Heart right ventricle (tissue), 16 donors: ENCODE measurements at regions not wholly inside any gene's neighbourhood (a gene's known extent, or its start where the extent isn't known, plus 50 kb on each side); places are given as distances from the start of the nearest gene placed in this dataset.
"Not testable (repeated sequence)": the region's sequence is repeated elsewhere in the genome, so short reads cannot be mapped to it uniquely, and the experiment has no call there.

Experiments used
- ATAC-seq, 8 donors: fragments of 200-7000 bp; cut with Tn5 transposase; one replicate each; pipeline ENCODE4 v1.9.1; 2020; ENCODE audit warnings: mild to moderate bottlenecking in 8 of 8, moderate library complexity in 8 of 8, moderate number of reproducible peaks in 1 of 8
- DNase-seq, 2 donors: peaks; one replicate each; pipeline ENCODE4 v3.0.0-alpha.2; 2020
- H3K27ac ChIP-seq, 10 donors: fragments of 200-600 bp; sonication (generic) in 2 of 10; one replicate each; pipeline versions ENCODE4 v1.5.0 to v1.8.0; 2020 to 2022; ENCODE audit warnings: mild to moderate bottlenecking in 3 of 10
- H3K27me3 ChIP-seq, 7 donors: fragments of 200-600 bp; one replicate each; pipeline ENCODE4 v1.8.0; 2021 to 2022; ENCODE audit warnings: mild to moderate bottlenecking in 2 of 7
- H3K36me3 ChIP-seq, 9 donors: fragments of 200-600 bp; sonication (generic) in 1 of 9; one replicate each; pipeline versions ENCODE4 v1.5.0 to v1.8.0; 2020 to 2022; ENCODE audit warnings: mild to moderate bottlenecking in 2 of 9
- H3K4me1 ChIP-seq, 9 donors: fragments of 200-600 bp; sonication (generic) in 1 of 9; one replicate each; pipeline versions ENCODE4 v1.5.0 to v1.8.0; 2020 to 2022; ENCODE audit warnings: mild to moderate bottlenecking in 4 of 9
- H3K4me3 ChIP-seq, 10 donors: fragments of 200-600 bp; sonication (generic) in 2 of 10; one replicate each; pipeline versions ENCODE4 v1.5.0 to v1.8.0; 2020 to 2022; ENCODE audit warnings: mild to moderate bottlenecking in 7 of 10, moderate library complexity in 2 of 10
- H3K9me3 ChIP-seq, 11 donors: fragments of 200-600 bp in 10 of 11; sonication (generic) in 2 of 11; one replicate each; pipeline versions ENCODE4 v1.5.0 to v1.8.0; 2013 to 2022; ENCODE audit warnings: mild to moderate bottlenecking in 2 of 11, control low read depth in 1 of 11, moderate library complexity in 1 of 11
- CTCF ChIP-seq, 9 donors: fragments of 200-600 bp; sonication (generic) in 2 of 9; IDR thresholded peaks; one replicate each; pipeline versions ENCODE4 v1.5.0 to v1.8.0; 2021 to 2022; ENCODE audit warnings: antibody characterized with exemption in 9 of 9, mild to moderate bottlenecking in 5 of 9, moderate library complexity in 1 of 9
- WGBS, 2 donors: extraction: QIAGEN DNeasy Blood & Tissue Kit; methylation state at CpG; one replicate each; pipeline ENCODE4 v1.1.7; 2013; ENCODE audit warnings: inconsistent platforms in 1 of 2; 5-methylcytosine and 5-hydroxymethylcytosine counted together
- intact Hi-C, 10 donors: fragments of 100-400 bp; cut with DNase I; formaldehyde crosslinking; loops; one replicate each; pipeline versions ENCODE4 v1.11.1 to v1.14.2; 2022
- donor health status: Arrhythmogenic right ventricular cardiomyopathy.
- donor health status: ischemic (EF 13 %, LVEDD 7.1; RV severe dilation, severe dysfunction).
- donor health status: healthy with polysubstance abuse.
- donor health status: DM: no; HTN: yes; CAD: no.
- donor health status: DM: no; HTN: no; CAD: no.
- donor health status: ischemic (EF 25% LVEDD 6.9; RV normal size, moderate dysfunction).
- donor health status: ischemic (EF 25% LVEDD 5.7; RV mildly dilated, moderate dysfunction).
- donor health status: healthy.
- donor health status: DM: yes; HTN: yes; CAD: no.
- donor health status: Ischemic cardiomyopathy.
- donor health status: ischemic (EF 35%, LVEDD 5.7; RV mildly dilated, moderate dysfunction).
- donor health status: nonischemic (EF 11% LVEDD 7.7; RV severe dilation, severe dysfunction).
- donor health status: DM: yes; HTN: yes; CAD: no.
- donor health status: PGD.
- donor health status: ischemic (EF 29% LVEDD 5.4; RV normal size, mild dysfunction).
- donor health status: nonischemic (EF 23%, LVEDD 6.1; RV moderate dilation, normal function).

GRCh38 chr21:14054682-14055081, 156.1 kb downstream of the LIPI start:
- Histone ChIP-seq H3K27ac (no peak overlapping the region), H3K4me1 (no peaks in the 10 kb centered on the region), H3K9me3 (no peaks in the 10 kb centered on the region), H3K4me3 (no peak overlapping the region), H3K36me3 (no peaks in the 10 kb centered on the region), H3K27me3 (no peaks in the 10 kb centered on the region)
- 97 to 100% methylated on average over 3 of the region's 3 CpGs for WGBS, 2 donors
- TF ChIP-seq CTCF (IDR thresholded peaks at IDR 0.05) = no peak
- DNase-seq (peak in 1 of 2 donors; percentile 6), ATAC-seq (no peak)
- intact Hi-C loops = no loop called here

DNA sequence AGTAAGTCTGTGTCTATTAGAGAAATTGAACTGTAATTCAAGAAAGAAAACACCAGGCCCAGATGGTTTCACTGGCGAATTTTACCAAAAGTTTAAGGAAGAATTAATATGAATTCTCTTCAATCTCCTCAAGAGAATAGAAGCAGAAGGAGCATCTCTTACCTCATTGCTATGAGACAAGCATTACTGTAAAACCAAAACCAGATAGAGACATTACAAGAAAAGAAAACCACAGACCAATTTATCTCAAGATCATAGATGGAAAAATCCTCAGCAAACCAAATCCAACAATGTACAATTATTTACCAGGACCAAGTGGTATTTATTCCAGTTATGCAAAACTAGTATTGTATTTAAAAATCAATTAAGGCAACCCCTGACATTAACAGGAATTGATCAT, 160.6 kb downstream of the LIPI start:
- H3K9me3 ChIP-seq = no peaks in the 10 kb centered on the region
- H3K4me3 ChIP-seq = no peak overlapping the region
- TF ChIP-seq CTCF (IDR thresholded peaks at IDR 0.05) = no peak
- intact Hi-C loops = no loop called here
- H3K4me1 ChIP-seq = no peaks in the 10 kb centered on the region
- H3K27me3 ChIP-seq = no peaks in the 10 kb centered on the region
- WGBS, 2 donors = 88 to 97% methylated on average over 1 of the region's 1 CpG
- H3K36me3 ChIP-seq = no peaks in the 10 kb centered on the region
- DNase-seq (no peak), ATAC-seq (no peak)
- H3K27ac ChIP-seq = no peak overlapping the region

- Histone ChIP-seq H3K27me3 (no peaks in the 10 kb centered on the region), H3K9me3 (no peaks in the 10 kb centered on the region), H3K4me3 (no peak overlapping the region), H3K27ac (no peak overlapping the region), H3K4me1 (no peaks in the 10 kb centered on the region), H3K36me3 (no peaks in the 10 kb centered on the region)
- TF ChIP-seq CTCF (IDR thresholded peaks at IDR 0.05) = no peak
- intact Hi-C loops = loop anchor here in 1 of 10 donors (10.0 kb wide), 1 partner anchor 48 kb away; no protein-coding TSS in a partner anchor
- DNase-seq = no peak
- no peak for ATAC-seq
These were observed 164.4 kb downstream of the LIPI start for GRCh38 chr21:14046401-14046800.

DNA sequence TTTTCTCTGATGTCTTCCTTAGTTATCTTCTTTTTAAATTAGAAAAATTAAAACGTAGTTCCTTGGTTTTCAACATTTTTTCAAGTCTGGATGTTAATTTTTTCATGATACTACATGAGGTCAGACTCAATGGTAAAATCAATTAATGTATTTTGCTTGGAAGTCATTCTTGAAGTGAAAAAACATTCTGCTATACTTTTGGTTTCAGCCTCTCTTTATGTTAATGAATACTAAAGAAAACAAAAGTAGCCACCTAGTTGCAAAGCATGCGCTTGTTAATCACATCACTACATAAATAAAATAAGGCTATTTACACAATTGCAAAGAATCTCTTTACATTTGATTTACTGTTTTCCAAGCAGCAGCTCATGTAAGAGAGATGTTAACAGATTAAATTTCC, 170.4 kb downstream of the LIPI start:
- H3K27me3 ChIP-seq = no peaks in the 10 kb centered on the region
- ATAC-seq (no peak), DNase-seq (no peak)
- WGBS, 2 donors = 87 to 88% methylated on average over 2 of the region's 2 CpGs
- no peak for TF ChIP-seq CTCF (IDR thresholded peaks at IDR 0.05)
- intact Hi-C loops = loop anchor here in 1 of 10 donors (10.0 kb wide), 1 partner anchor 54 kb away; no protein-coding TSS in a partner anchor
- H3K4me1 ChIP-seq = no peaks in the 10 kb centered on the region
- no peak overlapping the region for H3K4me3 ChIP-seq
- no peaks in the 10 kb centered on the region for H3K36me3 ChIP-seq
- H3K9me3 ChIP-seq = no peaks in the 10 kb centered on the region
- no peak overlapping the region for H3K27ac ChIP-seq

GRCh38 chr21:14028619-14029018, 182.1 kb downstream of the LIPI start:
- H3K27ac ChIP-seq, H3K27me3 ChIP-seq, intact Hi-C loops, H3K4me3 ChIP-seq, ATAC-seq, H3K9me3 ChIP-seq, H3K36me3 ChIP-seq, H3K4me1 ChIP-seq, DNase-seq: not testable (repeated sequence)
- WGBS, 2 donors = 55 to 57% methylated on average over 2 of the region's 2 CpGs

- H3K4me1 ChIP-seq, H3K36me3 ChIP-seq, H3K9me3 ChIP-seq, intact Hi-C loops, H3K27me3 ChIP-seq: not testable (repeated sequence)
- H3K27ac ChIP-seq = peak overlapping the region in 7 of 10 donors; percentile 7 to 60 (median 35)
- ATAC-seq (peak; percentile 99 to 100 (median 100)), DNase-seq (peak; percentile 88 to 89)
- 0 to 1% methylated on average over 28 to 31 of the region's 37 CpGs for WGBS, 2 donors
- H3K4me3 ChIP-seq = peak overlapping the region; percentile 35 to 68 (median 60)
These were observed 183.4 kb downstream of the LIPI start for GRCh38 chr21:14027235-14027869.

DNA sequence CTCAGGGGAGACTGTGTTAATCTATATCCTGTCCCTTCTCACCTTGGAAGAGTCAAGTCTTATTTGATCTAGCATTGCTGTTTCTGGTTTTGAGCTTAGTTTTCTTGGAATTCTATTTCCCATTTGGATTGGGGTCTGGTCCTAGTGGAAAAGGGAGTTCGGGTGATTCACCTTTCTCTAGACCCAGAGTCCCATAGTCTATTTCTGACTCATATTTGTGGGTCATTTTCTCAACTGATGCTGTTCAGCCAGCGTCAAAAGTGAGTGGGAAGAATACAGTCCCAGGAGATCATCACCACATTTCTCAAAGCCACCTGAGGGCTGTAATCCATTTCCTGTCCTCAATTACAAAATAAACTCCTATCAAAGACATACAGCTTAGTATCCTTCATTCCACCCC, 190.6 kb downstream of the LIPI start:
- H3K27ac ChIP-seq, H3K27me3 ChIP-seq, DNase-seq, ATAC-seq, H3K36me3 ChIP-seq, intact Hi-C loops, H3K4me1 ChIP-seq, H3K4me3 ChIP-seq, H3K9me3 ChIP-seq: not testable (repeated sequence)
- WGBS, 2 donors = 50% methylated on average over 2 of the region's 2 CpGs

- 89% methylated on average over 6 of the region's 7 CpGs for WGBS, 2 donors
- DNase-seq, H3K4me3 ChIP-seq, H3K4me1 ChIP-seq, H3K27me3 ChIP-seq, intact Hi-C loops, ATAC-seq, H3K27ac ChIP-seq, H3K9me3 ChIP-seq, H3K36me3 ChIP-seq: not testable (repeated sequence)
These were observed 194.9 kb downstream of the LIPI start for GRCh38 chr21:14015841-14016240.
